ENCODE measurements at regions not wholly inside any gene's neighbourhood (a gene's known extent, or its start where the extent isn't known, plus 50 kb on each side); places are given as distances from the start of the nearest gene placed in this dataset.

DNA sequence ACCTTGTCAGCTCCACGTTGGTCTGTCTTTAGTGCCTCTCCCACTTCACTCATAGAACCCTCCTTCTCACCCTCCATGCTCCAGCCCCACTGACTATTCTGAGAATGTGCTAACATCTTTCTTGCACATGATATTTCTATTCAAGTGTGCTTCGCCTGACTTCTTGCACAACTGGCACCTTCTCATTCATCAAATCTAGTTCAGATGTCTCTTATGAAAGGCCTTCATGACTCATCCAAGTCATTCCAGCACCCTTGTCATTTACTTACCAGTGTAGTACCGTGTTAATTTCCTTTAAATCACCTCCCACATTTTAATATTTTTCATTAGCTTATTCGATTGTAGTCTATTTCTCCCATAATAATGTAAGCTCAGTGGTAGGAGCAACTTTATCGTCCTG is 197.8 kb upstream of the PIRT start:
- Histone ChIP-seq H3K4me3 (replicated peaks in 1 of 3) (no peak overlapping the region), H3K27me3 (no peaks in the 10 kb centered on the region), H3K36me3 (no peaks in the 10 kb centered on the region), H3K9me3 (no peaks in the 10 kb centered on the region), H3K27ac (no peak overlapping the region), H3K4me1 (no peaks in the 10 kb centered on the region)
- TF ChIP-seq POLR2A (IDR thresholded peaks at IDR 0.05), result no peak
- TF ChIP-seq, protein P1, sequence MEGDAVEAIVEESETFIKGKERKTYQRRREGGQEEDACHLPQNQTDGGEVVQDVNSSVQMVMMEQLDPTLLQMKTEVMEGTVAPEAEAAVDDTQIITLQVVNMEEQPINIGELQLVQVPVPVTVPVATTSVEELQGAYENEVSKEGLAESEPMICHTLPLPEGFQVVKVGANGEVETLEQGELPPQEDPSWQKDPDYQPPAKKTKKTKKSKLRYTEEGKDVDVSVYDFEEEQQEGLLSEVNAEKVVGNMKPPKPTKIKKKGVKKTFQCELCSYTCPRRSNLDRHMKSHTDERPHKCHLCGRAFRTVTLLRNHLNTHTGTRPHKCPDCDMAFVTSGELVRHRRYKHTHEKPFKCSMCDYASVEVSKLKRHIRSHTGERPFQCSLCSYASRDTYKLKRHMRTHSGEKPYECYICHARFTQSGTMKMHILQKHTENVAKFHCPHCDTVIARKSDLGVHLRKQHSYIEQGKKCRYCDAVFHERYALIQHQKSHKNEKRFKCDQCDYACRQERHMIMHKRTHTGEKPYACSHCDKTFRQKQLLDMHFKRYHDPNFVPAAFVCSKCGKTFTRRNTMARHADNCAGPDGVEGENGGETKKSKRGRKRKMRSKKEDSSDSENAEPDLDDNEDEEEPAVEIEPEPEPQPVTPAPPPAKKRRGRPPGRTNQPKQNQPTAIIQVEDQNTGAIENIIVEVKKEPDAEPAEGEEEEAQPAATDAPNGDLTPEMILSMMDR (IDR thresholded peaks at IDR 0.05), result no peak
- intact Hi-C loops (cut with DNase I), result no loop called here
- no peak for DNase-seq
- 70 to 77% methylated on average over 5 of the region's 5 CpGs for WGBS, 2 donors

DNA sequence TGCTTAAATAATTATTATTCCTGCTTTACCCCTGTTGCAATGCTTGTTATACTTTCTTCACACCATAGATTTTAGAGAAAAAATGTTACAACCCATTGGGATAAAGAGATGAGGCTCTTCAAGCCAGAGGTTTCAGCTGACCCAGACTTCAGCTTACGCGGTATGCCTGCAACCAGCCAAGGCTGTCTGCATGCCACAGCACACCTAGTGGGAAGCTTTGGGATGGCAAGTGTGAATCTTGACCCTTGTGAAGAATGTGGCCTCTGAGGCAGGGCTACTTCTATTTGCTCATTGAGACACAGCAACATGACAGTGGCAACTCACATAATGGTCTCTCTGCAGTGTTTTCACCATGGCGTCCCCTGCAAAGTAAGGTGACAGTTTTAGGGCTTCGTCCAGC is 193.9 kb upstream of the PIRT start:
- intact Hi-C loops (cut with DNase I), result no loop called here

DNA sequence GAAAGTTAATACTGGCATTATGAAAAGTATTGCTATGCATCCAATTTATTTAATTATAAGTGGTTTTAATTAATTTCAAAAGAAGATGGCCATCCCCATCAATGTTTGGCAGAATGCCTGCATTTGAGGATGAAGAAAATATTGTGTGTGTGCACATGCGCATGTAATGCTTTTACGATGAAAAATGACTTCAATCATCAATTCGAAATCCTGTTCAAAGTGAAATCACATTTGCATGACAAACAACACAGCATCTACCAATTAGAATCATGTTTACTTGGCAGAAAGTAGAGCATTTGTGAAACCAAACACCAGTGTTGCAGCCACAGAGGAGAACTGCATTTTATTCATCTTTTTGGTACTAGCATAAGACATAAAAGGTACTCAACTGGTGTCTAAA is 191.9 kb upstream of the PIRT start:
- intact Hi-C loops (cut with DNase I), result no loop called here
- no peaks in the 10 kb centered on the region for H3K9me3 ChIP-seq

More for the DNA sequence above, 193.9 kb upstream of the PIRT start:
- Histone ChIP-seq H3K36me3 (no peaks in the 10 kb centered on the region), H3K4me3 (replicated peaks in 1 of 3) (no peak overlapping the region), H3K27me3 (no peaks in the 10 kb centered on the region), H3K4me1 (no peaks in the 10 kb centered on the region), H3K9me3 (no peaks in the 10 kb centered on the region), H3K27ac (no peak overlapping the region)
- no peak for DNase-seq
- TF ChIP-seq POLR2A (IDR thresholded peaks at IDR 0.05), result no peak
- TF ChIP-seq, protein P1 (IDR thresholded peaks at IDR 0.05), result no peak
- 88 to 91% methylated on average over 4 of the region's 4 CpGs for WGBS, 2 donors

DNA sequence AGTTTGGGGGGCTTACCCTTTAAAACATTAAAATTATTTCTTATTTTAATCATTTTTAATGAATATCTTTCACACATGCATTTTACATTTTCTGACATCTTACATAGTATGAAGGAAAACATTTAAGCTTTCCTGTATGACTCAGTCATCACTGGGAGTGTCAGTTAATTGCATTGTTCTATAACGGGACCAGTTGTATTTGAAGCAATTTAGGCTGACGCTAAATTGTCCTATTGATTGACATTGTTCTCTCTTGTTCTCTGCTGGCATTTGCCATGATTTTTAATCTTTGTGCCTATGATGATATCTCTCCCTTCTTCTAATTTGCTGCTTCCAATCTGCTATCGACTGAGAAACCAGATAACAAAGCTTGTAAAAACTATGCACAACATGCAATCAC is 190.5 kb upstream of the PIRT start:
- no peaks in the 10 kb centered on the region for H3K9me3 ChIP-seq
- 82 to 86% methylated on average over 3 of the region's 3 CpGs for WGBS, 2 donors
- TF ChIP-seq, protein P1 (IDR thresholded peaks at IDR 0.05), result no peak
- TF ChIP-seq POLR2A (IDR thresholded peaks at IDR 0.05), result no peak
- no peaks in the 10 kb centered on the region for H3K27me3 ChIP-seq
- no peak overlapping the region for H3K27ac ChIP-seq
- DNase-seq, result no peak
- H3K36me3 ChIP-seq, result no peaks in the 10 kb centered on the region
- intact Hi-C loops (cut with DNase I), result no loop called here
- no peaks in the 10 kb centered on the region for H3K4me1 ChIP-seq
- H3K4me3 ChIP-seq (replicated peaks in 1 of 3), result no peak overlapping the region

More for the DNA sequence above, 191.9 kb upstream of the PIRT start:
- 84 to 87% methylated on average over 3 of the region's 3 CpGs for WGBS, 2 donors
- no peak overlapping the region for H3K4me3 ChIP-seq (replicated peaks in 1 of 3)
- H3K27me3 ChIP-seq, result no peaks in the 10 kb centered on the region
- no peak for DNase-seq
- no peaks in the 10 kb centered on the region for H3K36me3 ChIP-seq
- H3K4me1 ChIP-seq, result no peaks in the 10 kb centered on the region
- no peak for TF ChIP-seq POLR2A (IDR thresholded peaks at IDR 0.05)
- TF ChIP-seq, protein P1 (IDR thresholded peaks at IDR 0.05), result no peak
- no peak overlapping the region for H3K27ac ChIP-seq

DNA sequence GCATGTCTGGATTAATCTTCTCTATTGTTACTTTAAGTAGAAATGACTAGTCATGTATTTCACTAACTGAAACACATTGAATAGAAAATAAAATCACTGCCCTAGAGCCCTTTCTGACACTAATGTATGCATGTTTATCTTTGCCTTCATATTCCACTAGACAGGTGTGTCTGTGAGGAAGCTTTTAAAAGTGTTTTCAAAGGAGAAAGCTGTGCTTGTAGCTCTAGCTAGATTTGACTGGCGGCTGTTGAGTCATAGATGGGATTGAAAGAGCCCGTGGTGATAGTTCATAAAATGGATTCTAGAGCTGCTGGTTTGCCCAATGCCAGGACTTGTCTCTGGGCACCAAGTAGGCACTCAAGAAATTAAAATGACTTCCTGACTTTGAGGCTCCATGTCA is 189.0 kb upstream of the PIRT start:
- H3K4me3 ChIP-seq (replicated peaks in 1 of 3), result no peak overlapping the region

More for the DNA sequence above, 189.0 kb upstream of the PIRT start:
- intact Hi-C loops (cut with DNase I), result no loop called here
- no peaks in the 10 kb centered on the region for H3K27me3 ChIP-seq
- H3K36me3 ChIP-seq, result no peaks in the 10 kb centered on the region
- no peaks in the 10 kb centered on the region for H3K9me3 ChIP-seq
- TF ChIP-seq, protein P1 (IDR thresholded peaks at IDR 0.05), result no peak
- no peak for TF ChIP-seq POLR2A (IDR thresholded peaks at IDR 0.05)
- no peak for DNase-seq
- no peak overlapping the region for H3K27ac ChIP-seq
- WGBS, 2 donors, result 89 to 96% methylated on average over 2 of the region's 2 CpGs
- H3K4me1 ChIP-seq, result no peaks in the 10 kb centered on the region

Data from thyroid gland (tissue), 4 donors.